ENCODE measurements at regions not wholly inside any gene's neighbourhood (a gene's known extent, or its start where the extent isn't known, plus 50 kb on each side); places are given as distances from the start of the nearest gene placed in this dataset.

DNA sequence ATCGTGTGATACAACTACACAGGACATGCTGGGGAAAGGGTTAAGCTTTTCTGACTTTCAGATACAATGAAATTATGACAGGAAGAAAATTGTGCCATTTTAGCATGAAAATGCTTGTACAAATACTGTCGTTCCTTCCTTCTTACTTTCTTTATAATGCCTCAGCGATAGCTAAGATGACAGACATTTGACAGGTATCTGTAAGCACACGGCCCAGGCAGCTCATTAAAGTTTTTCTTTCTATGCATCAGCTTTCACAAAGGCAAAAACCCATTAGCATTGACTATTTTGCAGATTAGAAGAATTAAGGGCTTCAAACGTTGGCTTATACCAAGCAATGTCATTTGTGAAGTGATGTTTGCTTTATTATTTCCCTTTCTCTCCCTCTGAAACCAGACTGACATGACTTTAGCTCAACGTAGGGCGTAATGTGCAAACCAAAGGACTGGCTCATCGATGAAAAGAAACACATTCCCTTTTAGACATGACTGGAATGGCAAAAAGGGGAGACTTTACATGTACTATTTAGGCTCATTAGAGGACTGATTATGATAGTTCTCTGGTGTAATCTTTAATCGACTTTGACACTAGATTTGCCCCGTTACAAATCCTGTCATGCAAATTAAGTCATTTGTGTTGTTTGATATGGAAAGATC is 258.4 kb upstream of the SP8 start:
- H3K27ac ChIP-seq, result no peak overlapping the region

DNA sequence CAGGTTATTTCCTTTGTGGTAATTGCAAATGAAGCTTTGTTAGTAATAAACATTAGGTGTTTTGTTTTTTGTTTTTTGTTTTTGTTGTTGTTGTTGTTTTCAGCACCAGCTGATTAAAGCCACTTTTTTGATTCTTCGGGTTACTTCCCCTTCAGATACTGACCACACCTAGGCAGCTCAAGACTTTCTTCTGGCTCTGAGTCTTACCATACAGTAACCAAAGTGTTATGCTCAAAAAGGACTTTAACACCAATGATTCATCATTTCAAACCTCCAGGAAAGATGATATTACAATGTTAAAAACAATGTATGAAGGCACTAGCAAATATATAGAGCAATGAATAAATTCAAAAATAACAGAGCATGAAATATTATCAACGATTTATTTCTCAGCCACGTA is 265.2 kb upstream of the SP8 start:
- TF ChIP-seq, protein P1, sequence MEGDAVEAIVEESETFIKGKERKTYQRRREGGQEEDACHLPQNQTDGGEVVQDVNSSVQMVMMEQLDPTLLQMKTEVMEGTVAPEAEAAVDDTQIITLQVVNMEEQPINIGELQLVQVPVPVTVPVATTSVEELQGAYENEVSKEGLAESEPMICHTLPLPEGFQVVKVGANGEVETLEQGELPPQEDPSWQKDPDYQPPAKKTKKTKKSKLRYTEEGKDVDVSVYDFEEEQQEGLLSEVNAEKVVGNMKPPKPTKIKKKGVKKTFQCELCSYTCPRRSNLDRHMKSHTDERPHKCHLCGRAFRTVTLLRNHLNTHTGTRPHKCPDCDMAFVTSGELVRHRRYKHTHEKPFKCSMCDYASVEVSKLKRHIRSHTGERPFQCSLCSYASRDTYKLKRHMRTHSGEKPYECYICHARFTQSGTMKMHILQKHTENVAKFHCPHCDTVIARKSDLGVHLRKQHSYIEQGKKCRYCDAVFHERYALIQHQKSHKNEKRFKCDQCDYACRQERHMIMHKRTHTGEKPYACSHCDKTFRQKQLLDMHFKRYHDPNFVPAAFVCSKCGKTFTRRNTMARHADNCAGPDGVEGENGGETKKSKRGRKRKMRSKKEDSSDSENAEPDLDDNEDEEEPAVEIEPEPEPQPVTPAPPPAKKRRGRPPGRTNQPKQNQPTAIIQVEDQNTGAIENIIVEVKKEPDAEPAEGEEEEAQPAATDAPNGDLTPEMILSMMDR (IDR thresholded peaks at IDR 0.05), result no peak
- TF ChIP-seq ZFX (IDR thresholded peaks at IDR 0.05; ENCODE audit: borderline replicate concordance), result no peak
- no peak overlapping the region for H3K27ac ChIP-seq

More for the DNA sequence above, 258.4 kb upstream of the SP8 start:
- TF ChIP-seq, protein P1 (IDR thresholded peaks at IDR 0.05), result no peak
- no peak for TF ChIP-seq ZFX (IDR thresholded peaks at IDR 0.05; ENCODE audit: borderline replicate concordance)

DNA sequence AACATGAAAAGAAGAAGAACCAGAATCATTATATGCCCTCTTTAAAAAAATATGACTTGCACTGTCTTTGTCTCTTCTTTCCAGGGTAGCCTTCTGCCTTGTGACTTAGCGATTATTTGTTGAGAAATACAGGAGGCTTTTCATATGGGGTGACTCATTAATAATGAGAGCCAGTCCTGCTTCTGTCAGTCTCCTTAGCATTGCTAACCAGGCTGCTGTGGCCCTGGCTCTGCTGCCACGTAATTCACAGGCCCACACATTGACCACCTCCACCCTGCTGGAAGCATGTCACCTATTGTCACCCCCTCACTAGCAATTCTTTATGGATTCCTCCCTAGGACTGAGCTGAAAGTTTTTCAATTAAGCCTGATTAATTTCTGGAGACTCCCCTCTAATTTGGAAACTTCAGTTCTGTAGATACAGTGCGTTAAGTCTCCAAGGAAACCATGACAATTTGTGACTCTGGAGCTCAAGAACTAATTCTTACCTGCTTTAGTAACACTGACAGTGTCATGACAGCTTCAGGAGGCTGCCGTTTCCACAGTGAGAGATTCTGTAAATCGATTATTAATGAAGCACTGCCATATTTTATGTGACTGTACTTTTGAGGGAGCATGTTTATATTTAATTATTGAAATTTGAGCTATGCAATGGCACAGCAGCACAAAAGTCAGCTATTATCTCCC is 267.9 kb upstream of the SP8 start:
- no peak overlapping the region for H3K27ac ChIP-seq
- TF ChIP-seq, protein P1 (IDR thresholded peaks at IDR 0.05), result no peak
- TF ChIP-seq ZFX (IDR thresholded peaks at IDR 0.05; ENCODE audit: borderline replicate concordance), result no peak

DNA sequence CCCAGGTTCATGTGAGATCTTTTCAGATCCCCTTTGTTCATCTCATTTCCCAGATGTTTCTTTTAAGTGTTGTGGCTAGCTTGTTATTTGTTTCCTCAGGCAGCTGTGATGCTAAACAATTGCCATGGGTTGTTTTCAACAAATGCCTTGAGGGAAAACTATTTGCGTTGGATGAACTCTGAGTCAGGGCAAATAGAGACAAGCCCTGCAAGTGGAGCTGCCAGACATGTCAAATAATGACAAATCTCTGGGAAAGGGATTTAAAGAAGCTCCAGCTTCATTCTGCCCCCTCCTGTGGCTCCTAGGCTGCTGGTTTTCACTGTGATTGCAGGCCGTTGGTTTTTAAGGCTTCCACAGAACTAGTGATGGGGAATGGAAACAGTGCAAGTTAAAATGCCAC is 272.4 kb upstream of the SP8 start:
- no peak overlapping the region for H3K27ac ChIP-seq
- no peak for TF ChIP-seq ZFX (IDR thresholded peaks at IDR 0.05; ENCODE audit: borderline replicate concordance)
- TF ChIP-seq, protein P1 (IDR thresholded peaks at IDR 0.05), result no peak

DNA sequence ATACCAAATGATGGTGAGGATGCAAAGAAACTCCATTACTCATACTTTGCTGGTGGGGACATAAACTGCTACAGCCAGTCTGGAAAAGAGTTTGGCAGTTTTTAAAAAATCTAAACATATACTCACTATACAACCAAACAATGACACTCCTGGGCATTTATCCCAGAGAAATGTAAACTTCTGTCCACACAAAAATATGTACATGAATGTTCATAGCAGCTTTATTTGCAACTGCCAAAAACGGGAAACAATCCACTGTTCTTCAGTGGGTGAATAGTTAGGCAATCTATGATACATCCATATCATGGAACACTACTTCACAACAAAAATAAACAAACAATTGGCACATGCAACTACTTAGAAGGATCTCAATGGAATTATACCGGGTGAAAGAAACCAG is 276.4 kb upstream of the SP8 start:
- no peak overlapping the region for H3K27ac ChIP-seq
- TF ChIP-seq ZFX (IDR thresholded peaks at IDR 0.05; ENCODE audit: borderline replicate concordance), result no peak

DNA sequence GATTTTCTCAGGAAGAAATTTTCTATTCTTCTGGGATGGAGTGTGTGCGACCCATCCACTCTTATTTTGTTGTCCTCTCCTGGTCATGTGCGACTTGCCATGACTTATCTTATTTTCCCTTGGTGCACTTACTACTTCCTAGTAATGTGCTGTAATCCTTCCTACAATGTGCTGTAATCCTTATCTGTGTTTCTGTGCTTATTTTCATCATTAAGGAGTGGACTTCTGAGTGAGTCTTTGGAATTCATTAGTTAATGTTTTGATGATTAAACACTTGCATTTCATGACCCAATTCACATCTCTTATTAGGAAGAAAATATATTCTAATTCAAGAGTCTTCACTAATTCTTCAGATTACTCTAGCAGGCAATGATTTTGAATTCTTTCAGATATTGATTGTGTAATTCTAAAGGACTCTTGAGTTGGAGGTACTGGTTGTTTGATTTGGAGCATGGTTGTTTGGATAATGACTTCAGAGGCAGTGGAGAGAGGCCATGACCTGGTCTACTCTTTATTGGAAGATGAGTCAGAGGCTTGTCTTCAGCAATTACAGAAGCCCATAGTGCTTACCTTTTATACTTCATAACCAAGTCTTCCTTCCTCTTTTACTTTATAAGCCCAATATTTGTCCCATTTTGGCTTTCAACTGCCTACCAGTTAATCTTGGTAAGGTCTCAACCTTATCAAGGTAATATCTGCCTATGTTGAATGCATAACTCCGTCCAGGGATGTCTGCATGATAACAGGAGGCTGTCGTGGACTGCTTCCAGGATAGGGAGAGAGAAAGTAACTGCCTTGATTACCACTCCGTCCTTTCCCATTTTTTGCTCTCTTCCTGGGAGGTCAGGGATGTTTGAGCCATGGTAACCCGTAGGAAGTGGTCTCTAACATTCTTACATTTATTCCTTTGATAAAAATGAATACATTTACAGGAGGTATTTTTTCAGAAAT is 278.3 kb upstream of the SP8 start:
- TF ChIP-seq ZFX (IDR thresholded peaks at IDR 0.05; ENCODE audit: borderline replicate concordance), result no peak
- TF ChIP-seq, protein P1 (IDR thresholded peaks at IDR 0.05), result no peak
- H3K27ac ChIP-seq, result no peak overlapping the region

DNA sequence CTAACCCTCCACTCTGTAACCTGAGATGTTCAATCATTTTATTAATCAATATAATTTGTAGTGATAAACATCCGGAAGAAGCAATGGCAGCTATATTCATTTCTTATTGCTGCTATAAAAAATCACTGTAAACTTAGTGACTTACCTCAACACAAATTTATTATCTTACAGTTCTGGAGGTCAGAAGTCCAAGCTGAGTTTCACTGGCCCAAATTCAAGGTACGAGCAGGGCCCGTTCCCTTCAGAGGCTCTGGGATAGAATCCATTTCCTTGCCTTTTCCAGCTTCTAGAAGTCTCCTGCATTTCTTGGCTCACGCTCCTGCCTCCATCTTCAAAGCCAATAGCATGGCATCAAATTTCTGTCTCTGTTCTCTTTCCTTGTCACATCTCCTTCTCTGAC is 279.5 kb upstream of the SP8 start:
- TF ChIP-seq, protein P1 (IDR thresholded peaks at IDR 0.05), result no peak
- no peak for TF ChIP-seq ZFX (IDR thresholded peaks at IDR 0.05; ENCODE audit: borderline replicate concordance)
- no peak overlapping the region for H3K27ac ChIP-seq
